Upper lobe of right lung (tissue), 1 donor: ENCODE measurements at regions not wholly inside any gene's neighbourhood (a gene's known extent, or its start where the extent isn't known, plus 50 kb on each side); places are given as distances from the start of the nearest gene placed in this dataset.

Source experiments
- ATAC-seq: fragments of 200-7000 bp; cut with Tn5 transposase; one replicate; pipeline ENCODE4 v1.9.1; 2020; ENCODE audit warnings: mild to moderate bottlenecking, moderate library complexity
- DNase-seq: peaks from one replicate; pipeline ENCODE4 v3.0.0-alpha.2; 2020
- H3K27ac ChIP-seq: fragments of 200-600 bp; one replicate; pipeline ENCODE4 v1.8.0; 2022
- H3K27me3 ChIP-seq: fragments of 200-600 bp; one replicate; pipeline ENCODE4 v1.8.0; 2022; ENCODE audit warnings: mild to moderate bottlenecking
- H3K36me3 ChIP-seq: fragments of 200-600 bp; one replicate; pipeline ENCODE4 v1.8.0; 2022
- H3K4me1 ChIP-seq: fragments of 200-600 bp; one replicate; pipeline ENCODE4 v1.8.0; 2022
- H3K4me3 ChIP-seq: fragments of 200-600 bp; one replicate; pipeline ENCODE4 v1.8.0; 2022; ENCODE audit warnings: mild to moderate bottlenecking
- H3K9me3 ChIP-seq: fragments of 200-600 bp; one replicate; pipeline ENCODE4 v1.8.0; 2022
- CTCF ChIP-seq: fragments of 200-600 bp; IDR thresholded peaks from one replicate; pipeline ENCODE4 v1.8.0; 2022; ENCODE audit warnings: antibody characterized with exemption
- intact Hi-C: fragments of 100-400 bp; cut with DNase I; formaldehyde crosslinking; loops from one replicate; pipeline ENCODE4 v1.11.0; 2022
- donor health status: DM: no; HTN: yes; CAD: no; lungs with severe emphysema.

DNA sequence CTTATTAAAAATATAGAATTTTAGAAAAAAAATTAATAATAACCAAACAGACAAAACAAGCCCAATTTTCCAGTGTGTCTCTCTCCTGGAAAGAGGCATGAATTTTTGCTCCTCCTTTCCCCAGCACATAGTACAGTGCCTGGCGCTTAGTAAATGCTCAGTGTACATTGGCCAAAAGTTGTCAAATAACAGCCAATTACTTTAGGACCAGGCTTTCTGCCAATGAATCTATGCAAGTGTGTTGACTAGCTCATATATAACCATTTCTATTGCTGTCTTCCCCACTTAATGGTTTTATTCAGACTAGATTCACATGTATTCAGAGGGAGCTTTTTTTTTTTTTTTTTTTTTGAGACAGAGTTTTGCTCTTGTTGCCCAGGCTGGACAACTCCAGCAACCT is 120.1 kb upstream of the CD180 start:
- Histone ChIP-seq H3K27ac (no peak overlapping the region), H3K27me3 (no peaks in the 10 kb centered on the region), H3K9me3 (no peaks in the 10 kb centered on the region), H3K4me1 (no peaks in the 10 kb centered on the region), H3K4me3 (no peak overlapping the region), H3K36me3 (no peaks in the 10 kb centered on the region)
- no peak for TF ChIP-seq CTCF
- ATAC-seq (no peak), DNase-seq (no peak)
- intact Hi-C loops = no loop called here

GRCh38 chr5:67315082-67315989 is 118.7 kb upstream of the CD180 start:
- ATAC-seq (peak; percentile 69), DNase-seq (no peak)
- intact Hi-C loops = loop anchor here (2.0 kb wide), 1 partner anchor 25 kb away; no protein-coding TSS in a partner anchor
- H3K4me3 ChIP-seq = no peak overlapping the region
- H3K4me1 ChIP-seq = no peaks in the 10 kb centered on the region
- no peaks in the 10 kb centered on the region for H3K9me3 ChIP-seq
- TF ChIP-seq CTCF = no peak
- no peaks in the 10 kb centered on the region for H3K36me3 ChIP-seq
- no peaks in the 10 kb centered on the region for H3K27me3 ChIP-seq
- H3K27ac ChIP-seq = peak overlapping the region; percentile 24

DNA sequence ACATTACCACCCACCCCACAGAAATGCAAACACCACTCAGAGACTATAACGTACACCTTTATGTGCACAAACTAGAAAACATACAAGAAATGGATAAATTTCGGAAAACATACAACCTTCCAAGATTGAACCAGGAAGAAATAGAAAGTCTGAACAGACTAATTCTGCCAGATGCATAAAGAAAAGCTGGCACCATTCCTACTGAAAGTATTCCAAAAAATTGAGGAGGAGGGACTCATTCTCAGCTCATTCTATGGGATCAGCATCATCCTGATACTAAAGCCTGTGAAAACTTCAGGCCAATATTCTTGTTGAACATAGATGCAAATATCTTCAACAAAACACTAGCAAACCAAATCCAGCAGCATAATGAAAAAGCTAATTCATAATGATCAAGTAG is 115.1 kb upstream of the CD180 start:
- Histone ChIP-seq H3K27ac (no peak overlapping the region), H3K4me1 (no peaks in the 10 kb centered on the region), H3K27me3 (no peaks in the 10 kb centered on the region), H3K4me3 (no peak overlapping the region), H3K9me3 (no peaks in the 10 kb centered on the region), H3K36me3 (no peaks in the 10 kb centered on the region)
- no peak for TF ChIP-seq CTCF
- ATAC-seq (no peak), DNase-seq (no peak)
- intact Hi-C loops = no loop called here

DNA sequence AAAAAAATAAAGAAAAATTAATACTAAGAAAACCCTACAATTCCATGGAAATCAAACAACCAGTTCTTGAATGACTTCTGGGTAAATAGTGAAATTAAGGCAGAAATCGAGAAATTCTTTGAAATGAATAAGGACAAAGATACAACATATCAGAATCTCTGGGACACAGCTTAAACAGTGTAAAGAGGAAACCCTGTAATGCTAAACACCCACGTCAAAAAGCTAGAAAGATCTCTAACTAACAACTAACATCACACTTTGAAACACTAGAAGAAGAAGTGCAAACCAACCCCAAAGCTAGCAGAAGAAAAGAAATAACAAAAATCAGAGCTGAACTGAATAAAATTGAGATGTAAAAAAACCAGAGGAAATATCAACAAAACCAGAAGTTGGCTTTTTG is 114.6 kb upstream of the CD180 start:
- H3K4me3 ChIP-seq = no peak overlapping the region
- no peaks in the 10 kb centered on the region for H3K4me1 ChIP-seq
- intact Hi-C loops = no loop called here
- no peaks in the 10 kb centered on the region for H3K9me3 ChIP-seq
- DNase-seq (no peak), ATAC-seq (no peak)
- no peaks in the 10 kb centered on the region for H3K36me3 ChIP-seq
- TF ChIP-seq CTCF = no peak
- H3K27ac ChIP-seq = no peak overlapping the region
- H3K27me3 ChIP-seq = no peaks in the 10 kb centered on the region

- Histone ChIP-seq H3K27ac (no peak overlapping the region), H3K4me3 (no peak overlapping the region), H3K36me3 (no peaks in the 10 kb centered on the region), H3K4me1 (peaks cover 3% of the 10 kb centered on the region), H3K9me3 (no peaks in the 10 kb centered on the region), H3K27me3 (no peaks in the 10 kb centered on the region)
- ATAC-seq = no peak
- intact Hi-C loops = no loop called here
- DNase-seq = no peak
- TF ChIP-seq CTCF = no peak
Observed at GRCh38 chr5:67310740-67311139, 114.1 kb upstream of the CD180 start.
